Fibroblast of skin of right biceps (primary cell): ENCODE measurements at regions not wholly inside any gene's neighbourhood (a gene's known extent, or its start where the extent isn't known, plus 50 kb on each side); places are given as distances from the start of the nearest gene placed in this dataset.
"Not testable (repeated sequence)": the region's sequence is repeated elsewhere in the genome, so short reads cannot be mapped to it uniquely, and the experiment has no call there.

ENCODE experiments used
- DNase-seq: peaks from one replicate; pipeline ENCODE4 v3.0.0-alpha.2; 2013

DNA sequence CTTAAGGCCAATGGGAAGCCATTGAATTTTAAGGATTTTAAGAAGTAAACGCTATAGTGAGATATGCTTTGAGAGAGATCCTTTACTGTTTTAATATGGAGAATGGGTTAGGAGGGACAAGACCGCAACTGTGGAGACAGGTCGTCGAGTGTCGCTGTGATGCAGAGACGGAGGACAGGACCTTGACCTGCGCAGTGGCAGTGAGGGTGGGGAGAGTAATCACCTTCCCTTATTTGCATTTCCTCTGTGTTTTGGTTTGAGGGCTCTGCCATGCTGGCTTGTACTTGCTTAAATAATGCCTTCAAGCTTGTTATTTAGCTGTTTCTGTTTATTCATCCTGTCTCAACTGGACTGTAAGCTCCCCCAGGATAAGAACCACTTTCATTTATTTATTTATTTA lies 345.0 kb downstream of the FBXW7 start:
- DNase-seq, result no peak

DNA sequence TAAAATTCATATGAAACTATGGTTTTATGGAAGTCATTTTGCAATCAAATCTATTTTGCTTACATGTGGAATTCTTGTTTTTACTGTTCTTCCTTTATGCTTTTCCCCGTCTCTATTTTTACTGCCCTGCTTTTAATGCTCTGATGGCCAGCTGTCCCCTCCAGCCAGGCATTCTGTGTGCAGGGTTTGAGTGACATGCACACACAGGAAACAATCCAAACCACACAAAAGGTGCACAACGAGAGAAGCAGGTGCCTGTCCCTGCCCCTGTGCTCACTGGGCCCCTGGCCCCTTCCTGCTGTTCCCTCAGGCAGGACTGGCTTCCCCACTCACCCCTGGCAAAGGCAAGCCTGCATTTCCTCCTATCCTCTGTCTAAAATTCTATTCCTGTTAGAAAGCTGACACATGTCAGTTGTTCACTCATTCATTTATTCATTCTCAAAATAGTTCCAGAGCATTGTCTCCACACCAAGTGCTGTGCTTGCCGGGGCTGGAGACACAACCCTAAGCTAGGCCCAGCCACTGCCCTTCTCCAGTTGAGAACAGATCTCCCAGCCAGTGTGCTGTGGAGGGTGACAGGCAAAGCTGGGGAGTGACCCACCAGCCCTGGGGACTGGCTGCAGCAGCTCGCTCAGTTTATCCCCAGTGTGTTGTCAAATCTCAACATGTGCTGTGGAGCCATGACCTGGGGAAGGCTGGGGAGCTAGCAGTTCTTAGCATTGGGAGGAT lies 346.3 kb downstream of the FBXW7 start:
- DNase-seq, result no peak

DNA sequence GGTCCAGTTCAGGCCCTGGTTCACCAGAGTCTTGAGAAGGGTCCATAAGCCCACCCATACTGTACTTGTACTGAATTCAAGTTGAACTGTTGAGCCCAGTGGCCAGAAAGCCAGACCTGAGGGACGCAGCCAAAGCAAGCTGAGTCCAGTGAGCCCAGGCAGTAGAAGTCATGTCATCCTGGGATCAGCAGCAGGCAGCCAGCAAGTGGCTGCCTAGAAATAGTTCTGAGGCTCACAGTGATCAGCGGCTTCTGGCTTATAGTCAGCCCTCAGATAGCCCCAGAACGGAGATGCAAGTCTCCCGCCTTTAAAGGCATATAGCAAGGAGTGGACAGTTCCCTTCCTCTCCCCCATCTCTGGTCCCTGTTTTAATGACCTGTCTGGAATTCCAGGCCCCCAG lies 347.1 kb downstream of the FBXW7 start:
- no peak for DNase-seq

DNA sequence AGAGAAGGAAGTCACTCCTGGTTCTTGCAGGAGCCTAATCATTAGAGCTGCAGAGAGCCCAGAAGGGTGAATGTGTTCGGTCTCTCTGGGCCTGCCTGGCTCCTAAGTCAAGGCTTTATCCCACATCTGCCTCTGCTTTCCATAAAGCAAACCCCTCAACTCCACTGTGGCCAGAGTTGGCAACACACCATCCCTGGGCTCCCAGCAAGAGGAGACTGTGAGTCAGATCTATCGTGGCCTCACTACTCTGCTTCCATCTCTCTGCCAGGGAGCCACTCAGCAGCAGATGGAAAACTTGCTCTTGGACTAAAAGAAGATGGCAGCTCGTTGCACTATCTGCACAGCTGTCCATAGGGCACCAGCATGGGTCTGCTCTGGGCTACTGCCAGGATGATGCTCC lies 348.2 kb downstream of the FBXW7 start:
- no peak for DNase-seq

DNA sequence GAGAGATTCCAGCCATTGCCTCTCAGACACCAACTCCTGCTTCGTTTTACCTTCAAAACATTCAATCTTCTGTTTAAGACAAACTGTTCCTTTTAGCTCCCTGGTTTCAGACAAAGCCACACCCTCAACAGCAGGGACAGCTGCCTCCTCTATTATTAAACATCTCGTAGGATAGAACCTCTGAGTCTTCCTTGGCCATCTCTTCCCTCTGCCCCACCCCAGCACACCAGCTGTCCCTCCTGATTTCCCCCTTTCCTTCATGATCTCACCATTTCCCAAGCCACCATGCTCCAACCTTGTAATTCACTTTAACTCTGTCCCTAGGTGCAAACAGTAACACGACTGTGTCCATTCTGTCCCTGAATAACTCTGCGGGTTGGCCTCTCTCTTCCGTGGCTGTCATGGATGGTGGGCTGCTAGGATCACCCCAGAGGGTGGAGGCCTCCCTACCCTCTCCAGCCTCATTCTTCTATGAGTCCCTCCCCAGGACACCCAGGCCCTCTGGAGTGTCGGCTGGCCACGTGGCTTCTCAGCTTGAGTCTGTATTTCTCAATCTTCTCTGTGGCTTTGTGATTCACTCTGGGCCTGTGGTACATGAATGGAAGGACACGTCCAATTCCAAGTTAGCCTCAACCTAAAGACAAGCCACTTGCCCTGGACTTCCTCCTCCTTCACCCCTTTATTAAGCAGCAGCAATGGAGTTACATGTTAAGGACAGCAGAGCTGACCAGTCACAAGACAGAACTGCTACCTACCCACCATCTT lies 349.9 kb downstream of the FBXW7 start:
- DNase-seq, result no peak

DNA sequence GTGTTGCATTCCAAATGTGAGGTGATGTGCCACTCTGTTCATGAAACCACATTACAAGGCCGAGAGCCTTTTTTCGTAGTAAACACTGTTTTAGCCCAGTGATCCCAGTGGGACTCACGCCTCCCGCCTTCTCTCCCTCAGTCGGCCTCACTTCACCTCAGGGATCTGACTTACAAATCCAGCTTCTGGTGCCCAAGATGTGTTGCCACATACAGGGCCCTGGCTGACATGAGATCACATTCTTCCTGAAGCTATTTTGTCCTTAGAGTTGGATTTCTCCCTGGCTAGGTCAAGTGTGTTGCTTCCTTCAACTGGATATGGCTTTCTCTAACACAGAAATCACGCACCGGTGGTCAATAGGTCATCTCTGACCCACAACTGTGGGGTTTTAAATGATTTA lies 354.7 kb downstream of the FBXW7 start:
- no peak for DNase-seq

DNA sequence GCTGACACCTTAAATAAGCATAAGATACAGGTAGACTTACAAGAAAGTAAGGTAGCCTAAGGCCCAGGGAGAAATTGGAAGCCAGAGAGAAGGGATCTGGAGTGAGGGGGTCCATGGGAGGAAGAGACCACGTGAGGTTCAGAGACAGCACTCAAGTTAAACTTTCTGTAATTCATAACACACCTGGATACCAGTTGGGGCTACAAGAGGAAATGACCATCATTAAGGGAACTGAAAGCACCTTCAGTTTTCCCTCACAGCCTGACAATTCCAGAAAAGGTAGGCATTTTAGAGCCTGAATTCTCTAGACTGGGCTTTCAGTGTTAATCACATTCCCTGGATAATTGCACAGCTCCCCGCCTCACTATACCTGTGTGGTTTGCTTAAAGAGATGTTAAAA lies 355.5 kb downstream of the FBXW7 start:
- no peak for DNase-seq

DNA sequence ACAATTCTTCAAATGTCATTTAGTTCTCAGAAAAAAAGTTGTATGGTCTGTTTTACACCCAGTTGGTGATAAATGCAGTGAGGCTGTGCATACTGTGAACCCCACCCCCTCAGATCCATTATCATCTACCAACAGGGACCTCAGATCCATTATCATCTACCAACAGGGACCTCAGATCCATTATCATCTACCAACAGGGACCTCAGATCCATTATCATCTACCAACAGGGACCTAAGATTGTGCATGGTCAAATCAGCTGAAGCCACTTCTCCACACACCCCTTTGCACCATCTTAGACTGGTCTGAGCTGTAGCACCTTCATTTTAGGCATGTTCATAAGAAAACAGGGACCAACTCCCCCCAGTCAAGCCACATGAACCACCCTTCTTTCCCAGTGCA lies 358.4 kb downstream of the FBXW7 start:
- not testable (repeated sequence) for DNase-seq

DNA sequence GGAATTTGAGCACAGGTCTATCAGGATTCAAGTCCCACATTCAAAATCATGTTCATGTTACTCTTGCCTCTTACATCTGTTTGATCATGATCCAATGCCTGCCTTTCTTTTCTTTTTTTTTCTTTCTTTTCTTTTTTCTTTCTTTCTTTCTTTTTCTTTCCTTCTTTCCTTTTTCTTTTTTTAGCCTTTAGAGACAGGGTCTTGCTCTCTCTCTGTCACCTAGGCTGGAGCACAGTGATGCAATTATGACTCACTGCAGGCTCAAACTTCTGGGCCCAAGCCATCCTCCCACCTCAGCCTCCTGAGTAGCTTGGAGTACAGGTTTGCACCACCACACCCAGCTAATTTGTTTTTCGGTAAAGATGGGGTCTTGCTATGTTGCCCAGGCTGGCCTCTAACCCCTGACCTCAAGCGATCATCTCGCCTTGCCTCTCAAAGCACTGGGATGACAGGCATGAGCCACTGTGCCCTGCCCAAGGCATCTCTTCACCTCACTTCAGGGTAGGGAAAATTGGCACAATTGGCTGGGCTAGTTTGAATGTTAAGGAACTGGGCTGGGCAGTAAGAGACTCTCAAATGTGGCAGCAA lies 359.2 kb downstream of the FBXW7 start:
- DNase-seq, result no peak

DNA sequence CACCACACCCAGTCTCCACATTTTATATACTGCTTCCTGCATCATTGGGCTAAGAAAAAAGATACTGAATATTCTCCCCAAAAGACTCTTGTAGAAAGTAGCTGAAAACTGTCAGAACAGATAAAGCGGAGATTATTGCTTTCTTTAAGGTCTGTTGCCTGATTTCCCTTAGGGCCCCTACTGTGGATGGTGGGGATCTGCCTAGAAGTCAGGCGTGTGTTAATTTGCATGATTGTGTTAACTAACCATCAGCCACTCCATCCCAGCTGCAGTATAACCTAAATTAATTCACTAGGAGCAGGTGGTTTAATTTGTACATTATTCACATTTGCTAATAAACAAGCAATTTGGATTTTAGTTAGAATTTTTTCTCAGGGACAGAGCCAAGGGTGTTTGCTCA lies 360.3 kb downstream of the FBXW7 start:
- DNase-seq, result no peak

DNA sequence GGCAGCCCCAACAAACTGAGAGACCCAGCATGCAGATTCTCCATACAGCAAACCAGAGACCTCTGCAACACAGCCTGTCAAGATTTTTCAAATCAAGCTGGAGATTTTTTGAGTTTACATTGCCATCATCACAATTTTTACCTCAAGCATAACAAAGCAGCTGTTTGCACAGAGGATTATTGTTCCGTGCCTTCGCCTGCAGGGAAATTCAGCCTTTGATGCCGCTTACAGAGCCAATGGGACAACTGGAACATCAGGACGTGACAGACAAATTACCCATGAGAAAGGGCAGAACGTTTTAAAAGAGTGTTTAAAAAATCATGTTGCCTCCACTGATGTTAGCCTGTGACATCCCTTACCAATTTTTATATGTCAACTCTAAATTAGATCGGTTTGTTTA lies 363.7 kb downstream of the FBXW7 start:
- DNase-seq, result no peak

DNA sequence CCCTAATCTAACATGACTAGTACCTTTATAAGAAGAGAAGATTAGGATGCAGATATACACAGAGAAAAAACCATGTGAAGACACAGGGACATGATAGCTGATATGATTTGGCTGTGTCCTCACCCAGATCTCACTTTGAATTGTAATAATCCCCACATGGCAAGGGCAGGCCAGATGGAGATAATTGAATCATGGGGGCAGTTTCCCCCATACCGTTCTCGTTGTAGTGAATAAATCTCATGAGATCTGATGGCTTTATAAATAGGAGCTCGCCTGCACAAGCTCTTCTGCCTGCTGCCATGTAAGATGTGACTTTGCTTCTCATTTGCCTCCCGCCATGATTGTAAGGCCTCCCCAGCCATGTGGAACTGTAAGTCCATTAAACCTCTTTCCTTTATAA lies 364.3 kb downstream of the FBXW7 start:
- no peak for DNase-seq

DNA sequence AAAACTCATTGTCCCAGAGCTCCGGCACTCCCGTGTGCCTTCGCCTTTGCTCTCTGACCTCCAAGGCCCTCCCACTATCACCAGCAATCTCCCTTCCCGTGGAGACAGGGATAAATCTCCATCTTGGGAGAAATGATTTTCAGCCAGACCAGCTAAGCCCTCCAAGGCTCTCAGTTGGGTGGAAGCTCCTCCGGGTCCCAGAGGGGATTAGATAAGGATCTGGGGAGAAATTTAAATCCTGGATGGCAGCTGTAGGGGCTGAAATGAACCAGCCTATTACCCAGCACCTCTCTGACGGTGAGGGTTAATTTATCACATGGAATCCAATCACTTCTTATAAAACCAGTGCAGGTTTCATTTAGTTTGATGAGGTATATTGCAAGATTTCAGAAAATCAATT lies 366.2 kb downstream of the FBXW7 start:
- DNase-seq, result no peak

DNA sequence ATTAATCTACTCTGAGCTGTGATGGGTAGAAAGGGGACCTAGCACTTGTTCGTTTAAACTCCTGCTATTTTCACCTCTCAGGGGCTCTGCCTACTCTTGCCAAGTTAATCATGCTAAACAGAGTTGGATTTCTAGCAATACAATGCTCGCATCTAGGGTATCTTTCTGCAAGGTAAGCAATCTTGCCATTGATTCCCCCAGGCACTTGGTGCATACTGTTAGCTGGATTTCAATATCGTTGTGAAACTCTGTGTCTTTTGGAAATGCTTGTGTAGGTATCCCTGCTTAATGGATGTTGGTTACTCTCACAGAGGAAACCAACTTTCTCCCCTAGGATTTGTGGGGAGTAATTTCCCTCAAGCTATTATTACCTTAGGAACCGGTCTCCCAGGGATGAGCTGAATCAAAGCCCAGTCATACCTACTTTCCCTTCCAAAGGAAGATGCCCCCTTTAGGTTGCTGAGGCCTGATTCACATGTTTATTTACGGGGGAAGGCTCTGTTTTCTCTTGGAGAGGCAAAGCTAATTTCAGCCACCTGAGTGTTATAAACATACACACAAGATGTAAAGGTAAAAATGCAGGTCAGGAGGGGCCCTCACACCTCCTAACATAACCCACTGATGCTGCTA lies 366.8 kb downstream of the FBXW7 start:
- DNase-seq, result no peak

DNA sequence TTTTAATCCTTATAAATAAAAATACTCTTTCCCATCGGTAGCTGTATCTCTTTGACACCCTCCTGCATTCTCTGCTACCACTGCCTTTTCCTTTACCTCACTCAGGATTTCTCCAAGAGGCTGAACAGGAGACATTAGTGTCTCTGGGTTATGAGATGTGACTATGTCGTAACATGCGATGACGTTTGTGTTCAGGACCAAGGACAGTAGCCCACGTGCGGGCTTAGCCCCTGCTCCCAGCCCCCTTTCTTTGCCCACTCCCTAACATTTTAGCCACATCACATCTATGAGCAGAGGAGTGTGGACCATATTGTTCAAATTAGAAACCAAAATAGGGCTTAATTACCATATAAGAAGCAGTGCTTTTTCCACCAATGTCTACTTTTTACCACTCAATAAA lies 369.3 kb downstream of the FBXW7 start:
- DNase-seq, result peak; percentile 9

DNA sequence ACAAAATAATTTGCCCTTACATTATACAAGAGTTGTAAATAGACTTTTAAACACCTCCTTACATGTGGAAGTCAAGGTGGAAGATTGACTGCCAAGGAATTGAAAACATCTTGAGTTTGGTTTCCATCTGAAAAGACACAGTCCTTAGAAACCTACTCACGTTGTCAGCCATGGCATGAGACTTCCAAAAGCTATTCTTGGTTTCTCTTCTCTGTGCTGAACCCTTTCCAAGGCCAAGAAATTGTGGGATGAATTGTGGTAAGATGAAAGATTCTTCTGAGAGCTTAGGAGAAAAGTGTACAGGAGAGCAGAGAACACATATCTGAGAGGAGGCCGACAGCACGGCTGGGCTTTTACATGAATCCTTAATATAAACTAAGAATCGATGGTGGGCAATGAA lies 370.0 kb downstream of the FBXW7 start:
- no peak for DNase-seq

DNA sequence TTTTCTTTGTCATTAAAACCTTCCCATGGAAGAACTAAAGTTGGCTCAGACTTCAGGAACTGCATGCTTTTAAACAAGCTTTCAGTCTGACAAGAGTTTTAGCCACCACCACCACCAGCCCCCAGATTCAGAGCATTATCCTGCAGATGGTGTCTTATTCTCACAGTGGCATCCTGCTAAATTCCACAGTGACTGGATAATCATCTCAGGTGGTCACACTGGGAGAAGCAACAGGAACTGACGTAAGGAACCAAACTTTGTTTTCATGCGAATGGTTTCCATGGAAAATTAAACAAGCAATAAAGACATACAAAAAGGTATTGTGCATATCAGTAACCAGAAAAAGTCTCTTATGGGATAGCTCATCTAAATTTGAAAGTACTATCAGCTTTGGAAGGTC lies 370.7 kb downstream of the FBXW7 start:
- peak; percentile 16 for DNase-seq

DNA sequence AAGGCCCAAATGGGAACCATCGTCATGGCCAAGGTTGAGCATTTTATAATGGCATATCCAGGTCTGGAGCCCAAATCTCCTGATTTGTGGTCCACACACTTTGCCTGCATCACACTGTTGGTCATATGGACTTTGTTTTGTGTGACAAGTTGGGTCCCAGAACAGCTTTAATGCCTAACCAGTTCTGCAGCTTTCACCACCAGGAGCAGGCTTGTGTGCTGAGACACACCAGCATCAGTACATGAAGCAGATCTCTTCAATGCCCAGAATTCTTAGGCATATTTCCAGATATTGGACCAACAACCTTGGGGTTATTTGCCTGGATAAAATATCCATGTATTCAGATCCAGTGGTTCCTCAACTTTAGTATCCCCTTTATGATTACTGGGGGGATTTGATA lies 371.3 kb downstream of the FBXW7 start:
- no peak for DNase-seq

DNA sequence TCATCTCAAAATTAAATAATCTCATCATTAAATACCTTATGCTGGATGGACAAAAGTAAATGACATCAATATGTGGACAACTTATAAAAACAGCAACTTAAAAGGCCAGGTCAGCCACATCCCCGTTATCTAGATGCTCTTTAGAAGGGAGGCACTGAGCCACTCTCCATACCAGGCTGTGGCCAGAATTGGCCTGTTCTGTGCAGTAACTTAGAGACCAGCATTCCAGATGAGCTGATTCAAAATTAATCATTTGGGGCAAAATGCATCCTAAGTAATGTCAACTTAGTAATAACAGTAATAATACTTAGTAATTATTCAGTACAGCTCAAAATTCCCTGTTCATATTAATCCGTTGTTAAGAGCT lies 373.6 kb downstream of the FBXW7 start:
- no peak for DNase-seq

DNA sequence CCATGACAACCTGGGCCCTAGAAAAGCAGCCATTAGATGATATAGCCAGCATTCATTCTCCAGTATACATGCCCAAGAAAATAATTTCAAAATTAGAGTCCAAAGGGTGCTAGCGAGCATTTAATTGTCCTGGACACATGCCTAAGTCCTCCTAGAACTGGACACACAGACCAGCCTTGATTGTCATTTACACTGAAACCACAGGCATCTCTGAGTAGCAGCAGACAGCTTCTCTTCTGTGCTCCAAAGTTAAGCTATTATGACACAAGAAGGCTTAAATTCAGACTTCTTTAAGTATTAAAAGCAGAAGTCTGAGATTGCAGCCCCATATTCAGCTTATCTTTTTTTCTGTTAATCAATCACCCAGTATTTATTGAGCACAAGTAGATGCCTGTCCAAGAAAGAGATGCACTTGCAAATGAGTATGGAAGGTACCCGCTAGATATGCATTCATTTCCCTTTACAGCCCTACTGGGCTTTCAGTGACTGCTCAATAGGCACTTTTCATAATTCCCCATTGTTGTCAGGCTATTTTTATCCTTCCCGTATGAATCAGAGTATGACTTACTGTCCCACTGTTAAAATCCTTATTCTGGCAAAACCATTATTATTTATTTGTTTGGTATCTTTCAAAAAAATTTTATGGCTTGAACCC lies 374.1 kb downstream of the FBXW7 start:
- no peak for DNase-seq

DNA sequence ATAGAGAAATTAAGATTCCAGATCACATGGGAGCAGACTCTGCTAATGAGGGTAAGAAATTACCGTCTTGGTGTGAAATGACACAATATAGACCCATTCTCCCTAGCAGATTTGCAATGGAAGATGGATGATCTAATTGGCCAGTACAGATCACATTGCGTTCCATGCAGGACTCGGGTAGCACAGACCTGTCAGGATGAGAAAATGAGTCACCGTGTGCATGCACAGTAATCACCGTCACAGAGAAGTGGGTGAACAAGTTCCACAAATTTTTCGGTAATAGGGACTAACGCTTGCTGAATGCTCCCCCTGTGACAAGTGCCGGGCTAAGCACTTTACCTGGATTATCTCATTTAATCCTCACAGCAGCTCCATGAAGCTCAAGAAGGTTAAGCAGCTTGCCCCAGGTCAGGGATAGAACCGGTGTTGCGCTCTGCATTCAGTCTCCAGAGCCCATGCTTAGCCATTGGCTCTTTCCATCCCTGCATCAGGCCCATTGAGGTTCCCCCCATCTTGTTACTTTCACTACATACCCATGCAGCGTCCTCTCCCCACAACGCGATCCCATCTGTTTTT lies 375.6 kb downstream of the FBXW7 start:
- no peak for DNase-seq

DNA sequence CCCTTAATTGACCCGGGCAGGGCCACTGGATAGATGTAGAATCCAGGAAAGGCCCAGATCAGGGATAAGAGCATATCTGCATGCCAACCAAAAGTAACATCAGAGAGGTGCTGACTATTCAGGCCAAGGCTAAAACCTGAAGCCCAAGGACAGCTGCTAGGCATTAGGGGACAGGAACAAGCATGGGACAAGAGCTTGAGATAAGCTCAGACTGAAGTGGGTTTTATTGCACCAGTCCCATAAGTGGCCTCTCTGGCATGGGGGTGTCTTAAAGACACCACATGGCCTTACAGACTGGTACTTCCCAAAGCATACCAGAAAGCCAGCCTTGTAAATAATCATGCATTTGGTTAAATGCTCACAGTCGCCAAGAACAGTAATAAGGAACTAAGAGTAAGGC lies 376.1 kb downstream of the FBXW7 start:
- no peak for DNase-seq

DNA sequence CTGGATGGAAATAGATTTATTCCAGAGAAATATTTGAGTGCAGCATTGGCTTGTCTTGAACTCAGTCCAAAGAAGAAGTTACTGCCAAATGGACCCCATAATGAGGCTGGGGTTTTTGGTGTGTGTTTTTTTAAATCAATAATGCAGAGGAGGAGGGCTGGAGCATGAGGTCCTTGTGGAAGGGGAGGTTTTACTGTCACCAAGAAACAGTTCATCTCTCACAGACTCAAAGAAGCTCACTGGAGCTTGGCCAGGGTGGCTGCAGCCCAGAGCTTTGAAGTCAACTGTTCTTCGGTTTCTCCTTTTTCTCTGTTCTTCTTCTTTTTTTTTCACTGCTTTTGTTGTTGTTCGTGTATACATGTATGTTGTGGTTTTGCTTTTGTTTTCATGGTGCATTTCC lies 377.7 kb downstream of the FBXW7 start:
- DNase-seq, result no peak
